WERI-Rb-1 (cell line): ENCODE measurements at regions not wholly inside any gene's neighbourhood (a gene's known extent, or its start where the extent isn't known, plus 50 kb on each side); places are given as distances from the start of the nearest gene placed in this dataset.

Source experiments
- DNase-seq: peaks from one replicate; pipeline ENCODE4 v3.0.0-alpha.2; 2020
- H3K27ac ChIP-seq: fragments of 250-450 bp; sonication (Bioruptor Pico); 2 replicates; pipeline ENCODE4 v1.5.1; 2020; ENCODE audit warnings: mild to moderate bottlenecking, moderate library complexity
- H3K27me3 ChIP-seq: fragments of 250-450 bp; sonication (Bioruptor Pico); 2 replicates; pipeline ENCODE4 v1.5.1; 2021; ENCODE audit warnings: mild to moderate bottlenecking, low read depth, moderate library complexity; ENCODE audit not compliant: insufficient read depth, severe bottlenecking
- H3K36me3 ChIP-seq: fragments of 250-450 bp; sonication (Bioruptor Pico); 2 replicates; pipeline ENCODE4 v1.5.1; 2020; ENCODE audit warnings: mild to moderate bottlenecking, moderate library complexity
- H3K4me3 ChIP-seq: 2 replicates; pipeline ENCODE4 v1.5.1; 2011; ENCODE audit warnings: low read depth, mild to moderate bottlenecking, control low read depth, low read length
- H3K9me3 ChIP-seq: fragments of 250-450 bp; sonication (Bioruptor Pico); 2 replicates; pipeline ENCODE4 v1.5.1; 2021; ENCODE audit warnings: mild to moderate bottlenecking, moderate library complexity; ENCODE audit not compliant: severe bottlenecking
- TF ChIP-seq, protein P1 (sequence below): IDR thresholded peaks from 2 replicates; pipeline ENCODE4 v1.5.1; 2011; ENCODE audit warnings: low read depth, mild to moderate bottlenecking, control low read depth, inconsistent platforms, low read length

DNA sequence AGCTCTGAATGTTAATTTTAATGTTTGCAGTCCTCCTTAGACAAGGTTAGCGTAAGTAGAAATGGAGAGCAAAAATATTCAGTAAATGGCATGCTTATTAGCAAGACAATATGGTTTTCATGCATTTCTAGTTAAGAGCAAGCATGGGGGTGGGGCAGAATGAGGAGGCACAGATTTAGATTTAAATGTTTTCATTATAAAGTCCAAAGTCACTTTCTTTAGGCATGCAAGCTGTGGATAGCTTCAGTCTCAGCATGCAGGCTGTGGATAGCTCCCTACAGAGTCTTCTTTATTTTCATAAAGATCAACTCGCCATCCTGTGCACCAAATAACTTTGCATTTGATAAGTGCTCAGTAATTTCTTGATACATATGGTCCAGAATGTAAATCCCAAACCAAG, 1294.5 kb upstream of the ADGRL2 start:
- no peaks in the 10 kb centered on the region for H3K27me3 ChIP-seq
- no peaks in the 10 kb centered on the region for H3K9me3 ChIP-seq
- no peak overlapping the region for H3K27ac ChIP-seq
- H3K36me3 ChIP-seq: no peaks in the 10 kb centered on the region
- no peak for DNase-seq
- TF ChIP-seq, protein P1, sequence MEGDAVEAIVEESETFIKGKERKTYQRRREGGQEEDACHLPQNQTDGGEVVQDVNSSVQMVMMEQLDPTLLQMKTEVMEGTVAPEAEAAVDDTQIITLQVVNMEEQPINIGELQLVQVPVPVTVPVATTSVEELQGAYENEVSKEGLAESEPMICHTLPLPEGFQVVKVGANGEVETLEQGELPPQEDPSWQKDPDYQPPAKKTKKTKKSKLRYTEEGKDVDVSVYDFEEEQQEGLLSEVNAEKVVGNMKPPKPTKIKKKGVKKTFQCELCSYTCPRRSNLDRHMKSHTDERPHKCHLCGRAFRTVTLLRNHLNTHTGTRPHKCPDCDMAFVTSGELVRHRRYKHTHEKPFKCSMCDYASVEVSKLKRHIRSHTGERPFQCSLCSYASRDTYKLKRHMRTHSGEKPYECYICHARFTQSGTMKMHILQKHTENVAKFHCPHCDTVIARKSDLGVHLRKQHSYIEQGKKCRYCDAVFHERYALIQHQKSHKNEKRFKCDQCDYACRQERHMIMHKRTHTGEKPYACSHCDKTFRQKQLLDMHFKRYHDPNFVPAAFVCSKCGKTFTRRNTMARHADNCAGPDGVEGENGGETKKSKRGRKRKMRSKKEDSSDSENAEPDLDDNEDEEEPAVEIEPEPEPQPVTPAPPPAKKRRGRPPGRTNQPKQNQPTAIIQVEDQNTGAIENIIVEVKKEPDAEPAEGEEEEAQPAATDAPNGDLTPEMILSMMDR: no peak
- no peak overlapping the region for H3K4me3 ChIP-seq

DNA sequence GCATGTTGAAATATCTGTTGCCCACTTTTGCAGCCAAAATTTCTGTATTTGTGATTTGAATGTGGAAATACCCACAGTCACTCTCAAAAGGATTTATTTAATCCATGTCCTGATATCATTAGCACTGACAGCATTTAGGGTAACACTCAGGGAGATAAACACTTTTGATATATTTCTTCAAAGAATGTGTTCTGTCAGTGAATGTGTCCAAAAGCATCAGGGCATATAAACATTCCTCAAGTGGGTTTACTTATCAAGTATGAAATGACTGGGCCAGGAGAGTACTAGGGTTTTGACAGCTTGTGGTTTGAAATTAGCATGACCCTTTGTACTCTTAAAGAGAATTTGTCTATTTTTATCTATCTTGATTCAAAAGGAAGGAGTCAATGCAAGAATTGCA, 1302.1 kb upstream of the ADGRL2 start:
- no peak for DNase-seq
- H3K4me3 ChIP-seq: no peak overlapping the region
- no peaks in the 10 kb centered on the region for H3K36me3 ChIP-seq
- no peaks in the 10 kb centered on the region for H3K27me3 ChIP-seq
- H3K27ac ChIP-seq: no peak overlapping the region
- TF ChIP-seq, protein P1: no peak
- H3K9me3 ChIP-seq: no peaks in the 10 kb centered on the region

DNA sequence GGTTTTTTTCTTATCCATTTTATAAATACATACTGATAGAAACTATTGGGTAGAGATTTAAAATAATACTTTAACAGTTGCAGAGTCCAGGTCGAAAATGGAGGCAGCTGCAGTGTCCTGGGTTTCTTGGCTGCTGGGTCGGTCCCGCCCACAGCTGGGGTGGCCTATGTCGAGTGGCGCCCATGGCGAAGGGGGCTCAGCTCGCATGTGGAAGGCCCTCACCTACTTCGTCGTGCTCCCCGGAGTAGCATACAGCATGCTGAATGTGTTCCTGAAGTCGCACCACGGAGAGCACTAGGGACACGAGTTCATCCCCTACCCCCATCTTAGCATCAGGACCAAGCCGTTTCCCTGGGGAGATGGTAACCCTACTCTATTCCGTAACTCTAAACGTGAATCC, 1304.9 kb upstream of the ADGRL2 start:
- DNase-seq: no peak
- Histone ChIP-seq H3K27me3 (no peaks in the 10 kb centered on the region), H3K27ac (no peak overlapping the region), H3K9me3 (no peaks in the 10 kb centered on the region), H3K4me3 (no peak overlapping the region), H3K36me3 (no peaks in the 10 kb centered on the region)
- TF ChIP-seq, protein P1: no peak

DNA sequence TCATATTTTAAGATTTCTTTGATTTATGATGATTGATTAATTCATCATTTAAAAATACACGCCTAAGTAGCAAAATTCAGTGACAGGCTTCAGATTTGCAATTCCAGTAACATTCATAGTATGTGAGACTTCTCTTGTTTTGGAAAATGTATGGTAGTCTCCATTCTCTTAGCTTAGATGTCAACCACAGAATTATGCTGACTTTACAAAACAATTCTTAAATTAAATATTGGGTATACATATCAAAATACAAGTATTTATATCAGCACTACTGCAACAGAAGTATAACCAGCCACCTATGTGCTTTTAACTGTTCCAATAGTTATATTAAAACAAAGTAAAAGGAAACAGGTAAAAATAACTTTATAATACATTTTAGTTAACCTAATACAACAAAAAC, 1328.6 kb upstream of the ADGRL2 start:
- TF ChIP-seq, protein P1: no peak
- Histone ChIP-seq H3K27me3 (no peaks in the 10 kb centered on the region), H3K36me3 (no peaks in the 10 kb centered on the region), H3K4me3 (no peak overlapping the region), H3K9me3 (no peaks in the 10 kb centered on the region), H3K27ac (no peak overlapping the region)
- DNase-seq: no peak

DNA sequence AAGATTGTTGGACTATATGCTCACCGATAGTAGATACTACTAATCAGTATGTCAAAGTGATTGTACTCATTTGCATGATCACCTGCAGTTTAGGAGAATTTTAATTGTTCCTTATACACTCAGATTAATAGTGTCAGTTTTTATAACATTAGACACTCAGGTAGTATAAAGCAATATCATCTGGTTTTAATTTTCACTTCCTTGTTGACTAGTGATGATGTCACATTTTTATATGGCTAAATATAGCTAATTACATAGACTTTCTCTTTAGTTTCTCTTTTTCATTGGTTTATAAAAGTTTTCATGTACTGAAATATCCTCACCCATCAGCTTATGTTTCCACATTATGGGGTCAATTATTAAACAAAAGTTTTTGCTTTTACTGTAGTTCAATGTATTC, 1332.4 kb upstream of the ADGRL2 start:
- Histone ChIP-seq H3K4me3 (no peak overlapping the region), H3K9me3 (no peaks in the 10 kb centered on the region), H3K27ac (no peak overlapping the region), H3K36me3 (no peaks in the 10 kb centered on the region), H3K27me3 (no peaks in the 10 kb centered on the region)
- TF ChIP-seq, protein P1: no peak
- no peak for DNase-seq

DNA sequence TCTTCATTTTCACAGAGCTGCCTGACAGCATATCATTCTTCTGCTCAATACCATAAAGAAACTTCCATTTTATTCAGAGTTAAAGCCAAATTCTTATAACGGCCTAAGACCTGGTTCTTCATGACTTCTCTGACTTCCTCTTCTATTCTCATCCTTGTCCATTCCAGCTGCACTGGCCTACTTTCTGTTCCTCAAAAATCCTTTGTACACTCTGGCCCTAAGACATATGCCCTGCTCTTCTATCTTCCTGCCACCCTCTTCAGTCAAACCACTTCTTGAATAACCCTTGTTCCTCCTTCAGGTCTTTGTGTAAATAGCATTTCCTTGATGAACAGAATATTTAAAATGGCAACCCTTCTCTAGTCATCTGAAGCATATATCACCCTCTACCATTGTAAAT, 1338.7 kb upstream of the ADGRL2 start:
- no peak for DNase-seq
- no peaks in the 10 kb centered on the region for H3K9me3 ChIP-seq
- TF ChIP-seq, protein P1: no peak
- H3K27me3 ChIP-seq: no peaks in the 10 kb centered on the region
- no peak overlapping the region for H3K27ac ChIP-seq
- no peaks in the 10 kb centered on the region for H3K36me3 ChIP-seq
- H3K4me3 ChIP-seq: no peak overlapping the region
